ENCODE measurements at regions not wholly inside any gene's neighbourhood (a gene's known extent, or its start where the extent isn't known, plus 50 kb on each side); places are given as distances from the start of the nearest gene placed in this dataset.

DNA sequence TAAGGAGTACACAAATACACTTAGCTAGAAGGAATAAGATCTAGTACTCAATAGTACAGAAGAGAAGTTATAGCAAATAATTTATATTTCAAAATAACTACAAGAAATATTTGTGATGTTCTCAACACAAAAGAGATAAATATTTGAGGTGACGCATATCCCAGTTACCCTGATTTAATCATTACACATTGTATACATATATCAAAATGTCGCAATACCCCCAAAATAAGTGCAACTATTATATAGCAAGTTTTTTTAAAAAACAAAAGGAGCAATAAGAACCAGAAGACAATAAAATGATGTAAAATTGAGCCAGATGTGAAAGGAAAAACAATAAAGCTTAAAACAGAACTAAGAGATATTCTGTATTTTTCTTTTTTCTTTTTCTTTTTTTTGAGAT lies 59.3 kb upstream of the KIAA1217 start:
- no peak for DNase-seq

DNA sequence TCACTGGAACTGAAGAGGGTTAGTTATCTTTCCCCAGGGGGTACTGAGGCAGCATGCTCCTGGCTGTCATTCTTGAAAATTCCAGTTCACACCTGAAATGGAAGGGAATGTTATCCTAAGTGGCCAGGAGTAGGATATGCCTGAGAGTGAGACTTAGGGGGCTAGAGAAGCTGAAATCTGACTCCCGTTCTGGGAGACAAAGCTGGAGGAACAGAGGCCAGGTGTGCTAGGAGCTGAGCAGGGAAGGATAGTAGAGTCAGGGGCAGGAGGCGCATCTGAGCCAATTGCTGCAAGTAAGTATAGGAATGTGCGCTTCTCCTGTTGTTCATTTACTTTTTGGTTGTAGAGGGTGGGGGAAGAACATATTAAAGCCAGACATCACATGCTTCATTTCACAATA lies 58.1 kb upstream of the KIAA1217 start:
- DNase-seq: no peak

DNA sequence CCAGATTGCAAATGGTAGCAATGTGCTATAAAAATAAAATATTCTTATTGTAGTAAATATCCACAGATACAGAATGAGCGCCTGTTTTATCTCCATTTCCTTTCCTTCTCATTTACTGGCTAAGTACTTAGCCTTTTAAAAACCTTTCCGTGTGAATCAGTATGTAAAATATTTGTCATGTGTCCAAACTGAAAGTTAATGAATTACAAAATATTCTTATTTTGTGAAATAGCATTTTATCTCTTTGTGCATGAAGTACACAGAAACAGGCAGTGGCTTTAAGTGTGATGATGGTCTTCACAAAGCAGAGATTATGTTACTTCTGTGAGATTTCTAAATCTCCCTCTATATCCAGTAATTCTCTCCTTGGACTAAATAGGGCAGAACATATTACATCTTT lies 56.7 kb upstream of the KIAA1217 start:
- DNase-seq: no peak

DNA sequence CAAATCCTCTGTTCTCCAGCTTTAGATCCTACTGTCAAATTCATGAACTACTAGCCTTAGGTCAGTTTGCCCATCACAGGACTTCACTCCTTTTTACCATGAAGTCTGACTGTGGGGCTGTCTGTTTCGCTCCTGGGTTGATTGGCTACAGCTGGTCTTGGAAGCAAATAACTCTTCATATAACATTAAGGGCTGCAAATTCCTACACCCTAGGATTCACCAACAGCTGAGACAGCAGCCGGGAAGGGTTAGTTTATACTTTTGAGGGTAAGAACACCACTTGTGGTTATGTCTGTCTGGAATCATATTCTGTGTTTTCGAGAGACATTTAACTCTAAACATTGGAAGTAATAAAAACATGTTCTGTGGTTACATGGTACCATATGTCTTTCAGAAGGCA lies 55.9 kb upstream of the KIAA1217 start:
- DNase-seq: no peak

DNA sequence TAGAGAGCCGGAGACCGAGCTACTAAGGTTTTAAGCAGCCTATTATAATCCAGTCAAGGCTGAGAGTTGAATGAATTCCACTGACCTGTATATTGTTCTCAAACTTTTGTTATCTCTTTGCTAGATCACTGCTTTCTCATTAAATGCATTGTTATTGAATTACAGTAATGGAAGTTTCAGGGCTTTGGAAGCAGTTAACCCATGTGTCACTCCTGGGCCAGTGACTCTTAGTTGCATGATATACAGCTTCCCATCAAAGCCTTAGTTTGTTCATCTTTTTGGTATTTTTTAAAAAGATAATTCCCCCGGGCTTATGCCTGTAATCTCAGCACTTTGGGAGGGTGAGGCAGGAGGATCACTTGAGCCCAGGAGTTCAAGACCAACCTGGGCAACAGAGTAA lies 55.4 kb upstream of the KIAA1217 start:
- no peak for DNase-seq

DNA sequence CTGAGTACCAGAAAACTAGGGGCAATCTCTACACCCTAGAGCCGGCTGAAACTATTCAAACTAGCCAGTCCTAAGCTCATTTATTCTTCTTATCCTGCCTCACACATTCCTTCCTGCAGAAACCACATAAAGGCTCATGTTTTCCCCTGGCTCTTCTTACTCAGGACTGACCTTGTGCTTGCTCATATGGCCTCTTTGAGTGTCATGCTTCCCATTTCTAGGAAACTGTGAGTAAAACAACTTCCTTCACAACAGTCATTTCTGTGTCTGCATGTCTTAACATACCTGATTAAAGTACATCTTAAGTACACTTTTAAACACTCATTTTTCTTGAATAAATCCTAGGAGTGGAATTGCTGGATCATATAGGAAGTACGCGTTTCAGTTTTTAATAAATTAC lies 52.3 kb upstream of the KIAA1217 start:
- DNase-seq: no peak

DNA sequence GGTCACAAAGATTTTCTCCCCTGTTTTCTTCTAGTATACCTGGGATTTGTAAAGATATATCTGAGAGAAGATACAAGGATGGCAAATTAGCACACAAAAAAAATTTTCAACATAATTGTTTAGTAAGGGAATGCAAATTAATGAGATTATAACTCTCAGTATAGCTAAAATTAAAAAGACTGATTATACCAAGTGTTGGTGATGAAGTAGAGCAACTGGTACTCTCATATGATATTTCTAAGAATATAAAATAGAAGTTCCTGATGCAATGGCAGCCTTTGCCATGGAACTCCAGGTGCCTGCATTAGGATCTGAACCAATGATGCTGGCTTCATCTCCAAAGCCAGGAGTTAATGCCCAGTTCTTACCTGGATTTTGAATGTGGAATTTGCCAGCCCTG lies 51.4 kb upstream of the KIAA1217 start:
- no peak for DNase-seq

Measured in cerebellar nuclear complex (tissue), 1 donor.